Mesodermal cell (in vitro differentiated cells): ENCODE measurements at regions not wholly inside any gene's neighbourhood (a gene's known extent, or its start where the extent isn't known, plus 50 kb on each side); places are given as distances from the start of the nearest gene placed in this dataset.

Source experiments
- H3K27ac ChIP-seq: 2 replicates; pipeline ENCODE4 v1.7.0; 2013; ENCODE audit warnings: mild to moderate bottlenecking, low read depth, low read length, moderate library complexity; ENCODE audit not compliant: severe bottlenecking
- H3K36me3 ChIP-seq: 2 replicates; pipeline ENCODE4 v1.7.1; 2013; ENCODE audit warnings: mild to moderate bottlenecking, low read length, moderate library complexity; ENCODE audit not compliant: control insufficient read depth, insufficient read depth
- H3K4me1 ChIP-seq: one replicate; pipeline ENCODE4 v1.7.1; 2013; ENCODE audit warnings: mild to moderate bottlenecking, low read length; ENCODE audit not compliant: insufficient read depth, control insufficient read depth, poor library complexity, severe bottlenecking
- H3K4me3 ChIP-seq: 2 replicates; pipeline ENCODE4 v1.7.0; 2013; ENCODE audit warnings: low read length, control low read depth, mild to moderate bottlenecking; ENCODE audit not compliant: insufficient read depth, poor library complexity, severe bottlenecking; ENCODE audit errors: extremely low read depth
- H3K9me3 ChIP-seq: 2 replicates; pipeline ENCODE4 v1.7.1; 2013; ENCODE audit warnings: mild to moderate bottlenecking, low read length, moderate library complexity; ENCODE audit not compliant: control insufficient read depth
- WGBS, 2 experiments: methylation state at CpG; one replicate each; pipeline ENCODE4 v1.1.5; 2013; ENCODE audit warnings: missing lambda C conversion rate in 2 of 2; ENCODE audit not compliant: insufficient coverage in 2 of 2; 5-methylcytosine and 5-hydroxymethylcytosine counted together

- no peaks in the 10 kb centered on the region for H3K36me3 ChIP-seq
- H3K4me1 ChIP-seq = no peaks in the 10 kb centered on the region
- no peak overlapping the region for H3K27ac ChIP-seq
- no peak overlapping the region for H3K4me3 ChIP-seq
- no peaks in the 10 kb centered on the region for H3K9me3 ChIP-seq
- WGBS, 2 experiments = 83 to 100% methylated on average over 1 of the region's 2 CpGs
These were observed 206.0 kb upstream of the JUN start for GRCh38 chr1:58989845-58990244.

GRCh38 chr1:58991305-58991704 is 207.5 kb upstream of the JUN start:
- Histone ChIP-seq H3K36me3 (no peaks in the 10 kb centered on the region), H3K4me3 (no peak overlapping the region), H3K27ac (no peak overlapping the region), H3K9me3 (no peaks in the 10 kb centered on the region), H3K4me1 (no peaks in the 10 kb centered on the region)
- 60 to 100% methylated on average over 1 of the region's 1 CpG for WGBS, 2 experiments

- no peaks in the 10 kb centered on the region for H3K36me3 ChIP-seq
- no peak overlapping the region for H3K4me3 ChIP-seq
- H3K4me1 ChIP-seq = no peaks in the 10 kb centered on the region
- no peak overlapping the region for H3K27ac ChIP-seq
- no peaks in the 10 kb centered on the region for H3K9me3 ChIP-seq
- 80% methylated on average over 1 of the region's 2 CpGs; no CpG with 5 or more reads in 1 of the 2 experiments for WGBS, 2 experiments
These were observed 208.8 kb upstream of the JUN start for GRCh38 chr1:58992643-58993042.

- Histone ChIP-seq H3K4me1 (no peaks in the 10 kb centered on the region), H3K9me3 (no peaks in the 10 kb centered on the region), H3K4me3 (no peak overlapping the region), H3K36me3 (no peaks in the 10 kb centered on the region), H3K27ac (no peak overlapping the region)
- 76 to 93% methylated on average over 3 of the region's 3 CpGs for WGBS, 2 experiments
These were observed 209.6 kb upstream of the JUN start for GRCh38 chr1:58993403-58993802.

GRCh38 chr1:58994664-58995063 is 210.8 kb upstream of the JUN start:
- H3K27ac ChIP-seq = no peak overlapping the region
- H3K36me3 ChIP-seq = no peaks in the 10 kb centered on the region
- H3K9me3 ChIP-seq = no peaks in the 10 kb centered on the region
- no peak overlapping the region for H3K4me3 ChIP-seq
- H3K4me1 ChIP-seq = no peaks in the 10 kb centered on the region
- WGBS, 2 experiments = 84 to 92% methylated on average over 2 of the region's 2 CpGs

GRCh38 chr1:58996341-58997059 is 212.7 kb upstream of the JUN start:
- WGBS, 2 experiments = no CpG with 5 or more reads among the region's 2 CpGs
- no peaks in the 10 kb centered on the region for H3K36me3 ChIP-seq
- no peak overlapping the region for H3K4me3 ChIP-seq
- no peaks in the 10 kb centered on the region for H3K4me1 ChIP-seq
- no peak overlapping the region for H3K27ac ChIP-seq
- no peaks in the 10 kb centered on the region for H3K9me3 ChIP-seq

GRCh38 chr1:58997060-58997411 is 213.2 kb upstream of the JUN start:
- H3K36me3 ChIP-seq = no peaks in the 10 kb centered on the region
- WGBS, 2 experiments = 86 to 91% methylated on average over 1 of the region's 1 CpG
- no peaks in the 10 kb centered on the region for H3K4me1 ChIP-seq
- no peak overlapping the region for H3K27ac ChIP-seq
- no peak overlapping the region for H3K4me3 ChIP-seq
- no peaks in the 10 kb centered on the region for H3K9me3 ChIP-seq

GRCh38 chr1:58997637-58998036 is 213.8 kb upstream of the JUN start:
- no peaks in the 10 kb centered on the region for H3K9me3 ChIP-seq
- no peak overlapping the region for H3K4me3 ChIP-seq
- H3K27ac ChIP-seq = no peak overlapping the region
- WGBS, 2 experiments = 100% methylated on average over 1 of the region's 1 CpG; no CpG with 5 or more reads in 1 of the 2 experiments
- no peaks in the 10 kb centered on the region for H3K4me1 ChIP-seq
- no peaks in the 10 kb centered on the region for H3K36me3 ChIP-seq

- Histone ChIP-seq H3K4me3 (no peak overlapping the region), H3K4me1 (no peaks in the 10 kb centered on the region), H3K27ac (no peak overlapping the region), H3K36me3 (no peaks in the 10 kb centered on the region), H3K9me3 (no peaks in the 10 kb centered on the region)
- WGBS, 2 experiments = 98 to 100% methylated on average over 3 to 5 of the region's 8 CpGs
These were observed 215.8 kb upstream of the JUN start for GRCh38 chr1:58999676-59000075.

GRCh38 chr1:59004755-59005154 is 220.9 kb upstream of the JUN start:
- WGBS, 2 experiments = 100% methylated on average over 1 of the region's 2 CpGs; no CpG with 5 or more reads in 1 of the 2 experiments
- no peaks in the 10 kb centered on the region for H3K9me3 ChIP-seq

GRCh38 chr1:59005491-59006288 is 221.8 kb upstream of the JUN start:
- no peaks in the 10 kb centered on the region for H3K9me3 ChIP-seq
- no CpG with 5 or more reads among the region's 1 CpG for WGBS, 2 experiments
- H3K36me3 ChIP-seq = no peaks in the 10 kb centered on the region
- no peak overlapping the region for H3K4me3 ChIP-seq
- peaks cover 16% of the 10 kb centered on the region for H3K4me1 ChIP-seq
- no peak overlapping the region for H3K27ac ChIP-seq

More at GRCh38 chr1:59004755-59005154, 220.9 kb upstream of the JUN start:
- Histone ChIP-seq H3K36me3 (no peaks in the 10 kb centered on the region), H3K27ac (no peak overlapping the region), H3K4me1 (peaks cover 16% of the 10 kb centered on the region), H3K4me3 (no peak overlapping the region)
